ENCODE measurements at regions not wholly inside any gene's neighbourhood (a gene's known extent, or its start where the extent isn't known, plus 50 kb on each side); places are given as distances from the start of the nearest gene placed in this dataset.

DNA sequence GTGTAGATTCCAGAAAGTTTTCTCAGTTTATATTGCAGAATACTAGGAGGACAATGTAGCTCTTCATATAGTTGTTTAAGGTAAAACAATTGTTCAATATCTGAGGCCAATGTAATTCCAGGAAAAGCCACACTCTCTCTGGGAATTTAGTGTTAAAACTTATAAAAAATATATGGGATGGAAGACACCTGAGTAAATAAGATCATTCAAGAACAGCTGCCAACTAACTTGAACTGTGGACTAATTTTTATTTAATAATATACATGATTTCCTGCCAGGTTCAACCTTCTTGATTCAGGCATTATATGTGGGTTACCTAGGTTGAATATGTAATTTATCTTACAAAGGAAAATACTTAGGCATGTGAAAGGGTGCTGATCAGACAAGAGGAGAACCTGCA lies 841.1 kb upstream of the PRR20A start:
- TF ChIP-seq CTCF (IDR thresholded peaks at IDR 0.05) (no peak), EZH2 (IDR thresholded peaks at IDR 0.05; ENCODE audit: borderline replicate concordance, insufficient read depth, low read depth, low read length, poor library complexity, severe bottlenecking) (no peak)
- peaks cover 0 to 3% (median 0%) of the 10 kb centered on the region in 3 donors for H3K9me3 ChIP-seq (ENCODE audit: control extremely low read depth in 1 of 3, control insufficient read depth in 2 of 3, insufficient read depth in 1 of 3, low read length in 2 of 3)
- H2AFZ ChIP-seq (ENCODE audit: insufficient read depth, low read depth, low read length, poor library complexity, severe bottlenecking): no peak overlapping the region
- Mint-ChIP-seq H3K27me3 (no peaks in the 10 kb centered on the region), H3K9me3 (ENCODE audit: insufficient read depth) (peaks cover 5% of the 10 kb centered on the region), H3K4me1 (no peaks in the 10 kb centered on the region), H3K27ac (no peak overlapping the region), H3K4me3 (no peak overlapping the region)
- no peak for ATAC-seq (ENCODE audit: low read depth)
- intact Hi-C loops (cut with micrococcal nuclease): no loop called here
- ChIA-PET POLR2A (no interaction called here), CTCF (no interaction called here)
- no peaks in the 10 kb centered on the region for H3K79me2 ChIP-seq (ENCODE audit: control insufficient read depth, insufficient read depth, low read length)
- H3K9ac ChIP-seq (ENCODE audit: low read length): no peak overlapping the region
- H3K4me2 ChIP-seq (replicated peaks; ENCODE audit: low read depth, low read length, poor library complexity, severe bottlenecking): no peak overlapping the region
- no peaks in the 10 kb centered on the region for H3K36me3 ChIP-seq (replicated peaks in 1 of 2; ENCODE audit: control extremely low read depth in 1 of 2, control insufficient read depth in 1 of 2, extremely low read depth in 1 of 2, insufficient read depth in 2 of 2, low read length in 1 of 2)
- no peaks in the 10 kb centered on the region for H3K27me3 ChIP-seq (replicated peaks in 1 of 4; ENCODE audit: control extremely low read depth in 1 of 4, control insufficient read depth in 3 of 4, insufficient read depth in 4 of 4, low read length in 3 of 4)
- no peaks in the 10 kb centered on the region for H3K4me1 ChIP-seq (ENCODE audit: control insufficient read depth in 2 of 2, insufficient read depth in 2 of 2, low read length in 2 of 2)
- H4K20me1 ChIP-seq (ENCODE audit: control insufficient read depth, insufficient read depth, low read length, poor library complexity, severe bottlenecking): no peaks in the 10 kb centered on the region
- no peak overlapping the region for H3K4me3 ChIP-seq (ENCODE audit: control extremely low read depth in 1 of 5, extremely low read depth in 1 of 5, insufficient read depth in 1 of 5, low read depth in 2 of 5, low read length in 4 of 5)
- DNase-seq: no peak
- H3K27ac ChIP-seq (ENCODE audit: low read length in 2 of 2): no peak overlapping the region

DNA sequence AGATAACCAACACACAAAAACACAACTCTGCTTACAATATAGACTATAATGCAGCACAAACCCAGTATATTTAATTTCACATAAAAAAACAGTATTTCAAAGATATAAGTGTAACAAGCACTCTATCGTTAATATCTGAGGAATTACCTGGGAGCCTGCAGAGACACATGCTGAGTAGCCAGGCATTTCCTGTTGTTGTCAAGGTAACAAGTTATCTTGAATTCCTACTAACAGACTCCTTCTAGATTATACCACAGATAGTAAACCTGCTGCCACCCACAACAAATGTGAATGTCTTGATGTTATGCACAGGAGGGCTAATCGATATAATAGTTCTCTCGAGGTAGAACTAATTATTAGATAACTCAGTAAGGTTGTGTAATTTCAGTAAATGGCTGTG lies 826.0 kb upstream of the PRR20A start:
- CTCF ChIA-PET: no interaction called here
- POLR2A ChIA-PET: no interaction called here
- WGBS (ENCODE audit: insufficient coverage): 100% methylated on average over 2 of the region's 3 CpGs
- Mint-ChIP-seq H3K27me3 (no peaks in the 10 kb centered on the region), H3K27ac (no peak overlapping the region), H3K4me1 (no peaks in the 10 kb centered on the region), H3K4me3 (no peak overlapping the region), H3K9me3 (ENCODE audit: insufficient read depth) (peaks cover 6% of the 10 kb centered on the region)
- DNase-seq: no peak
- no peak overlapping the region for H3K4me2 ChIP-seq (replicated peaks; ENCODE audit: low read depth, low read length, poor library complexity, severe bottlenecking)
- no peaks in the 10 kb centered on the region for H3K4me1 ChIP-seq (ENCODE audit: control insufficient read depth in 2 of 2, insufficient read depth in 2 of 2, low read length in 2 of 2)
- intact Hi-C loops (cut with micrococcal nuclease): no loop called here
- no peak overlapping the region for H2AFZ ChIP-seq (ENCODE audit: insufficient read depth, low read depth, low read length, poor library complexity, severe bottlenecking)
- H3K27ac ChIP-seq (ENCODE audit: low read length in 2 of 2): no peak overlapping the region
- no peaks in the 10 kb centered on the region for H4K20me1 ChIP-seq (ENCODE audit: control insufficient read depth, insufficient read depth, low read length, poor library complexity, severe bottlenecking)
- no peak for ATAC-seq (ENCODE audit: low read depth)
- H3K27me3 ChIP-seq (replicated peaks in 1 of 4; ENCODE audit: control extremely low read depth in 1 of 4, control insufficient read depth in 3 of 4, insufficient read depth in 4 of 4, low read length in 3 of 4): no peaks in the 10 kb centered on the region
- no peak overlapping the region for H3K4me3 ChIP-seq (ENCODE audit: control extremely low read depth in 1 of 5, extremely low read depth in 1 of 5, insufficient read depth in 1 of 5, low read depth in 2 of 5, low read length in 4 of 5)
- no peaks in the 10 kb centered on the region for H3K9me3 ChIP-seq (ENCODE audit: control extremely low read depth in 1 of 3, control insufficient read depth in 2 of 3, insufficient read depth in 1 of 3, low read length in 2 of 3)
- TF ChIP-seq CTCF (IDR thresholded peaks at IDR 0.05) (no peak), EZH2 (IDR thresholded peaks at IDR 0.05; ENCODE audit: borderline replicate concordance, insufficient read depth, low read depth, low read length, poor library complexity, severe bottlenecking) (no peak)
- H3K9ac ChIP-seq (ENCODE audit: low read length): no peak overlapping the region
- no peaks in the 10 kb centered on the region for H3K36me3 ChIP-seq (replicated peaks in 1 of 2; ENCODE audit: control extremely low read depth in 1 of 2, control insufficient read depth in 1 of 2, extremely low read depth in 1 of 2, insufficient read depth in 2 of 2, low read length in 1 of 2)
- H3K79me2 ChIP-seq (ENCODE audit: control insufficient read depth, insufficient read depth, low read length): no peaks in the 10 kb centered on the region

All from B cell (primary cell).